NCI-H82 treated with DMSO at 0.1 percent for 48 hours (cell line): ENCODE measurements at regions not wholly inside any gene's neighbourhood (a gene's known extent, or its start where the extent isn't known, plus 50 kb on each side); places are given as distances from the start of the nearest gene placed in this dataset.

Experiments
- DNase-seq: peaks from one replicate; lab custom pipeline; 2025; ENCODE audit not compliant: unreplicated experiment; lab: John Stamatoyannopoulos, UW

DNA sequence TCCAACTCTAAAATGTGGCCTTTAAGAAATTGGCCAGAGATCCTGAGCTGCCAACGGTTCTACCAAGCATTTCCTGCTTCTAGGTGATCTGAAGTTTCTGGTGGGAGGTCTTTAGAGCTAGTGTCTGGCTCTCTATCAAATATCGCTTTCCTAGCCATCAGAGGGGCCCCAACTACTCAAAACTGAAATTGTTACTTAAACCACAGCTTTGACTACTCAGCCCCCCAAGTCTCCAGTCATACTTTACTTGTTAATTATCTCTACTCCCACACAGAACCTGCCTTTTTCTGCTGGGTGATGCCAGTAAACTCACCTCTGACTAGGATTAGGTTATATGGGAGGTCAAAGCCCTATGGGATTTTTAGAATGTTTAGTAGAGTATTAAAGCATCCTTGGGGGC lies 95.1 kb downstream of the FASLG start:
- no peak for DNase-seq

DNA sequence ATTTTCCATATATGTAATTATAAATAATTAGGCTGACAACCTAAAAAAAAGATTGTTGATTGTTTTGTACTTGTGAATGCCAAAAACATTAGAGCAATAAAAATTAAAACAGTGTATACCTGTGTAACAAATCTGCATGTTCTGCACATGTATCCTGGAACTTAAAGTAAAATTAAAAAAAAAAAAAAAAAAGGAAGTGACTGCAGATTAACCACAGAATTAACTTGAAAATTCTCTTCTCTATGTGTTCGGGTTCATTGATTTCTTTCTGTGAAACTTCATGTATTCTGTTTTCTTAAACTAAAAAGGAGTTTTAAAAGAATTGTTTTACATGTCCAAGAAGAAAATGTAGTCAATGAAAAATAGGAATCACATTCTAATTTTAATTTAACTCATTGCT lies 95.7 kb downstream of the FASLG start:
- DNase-seq, result no peak

DNA sequence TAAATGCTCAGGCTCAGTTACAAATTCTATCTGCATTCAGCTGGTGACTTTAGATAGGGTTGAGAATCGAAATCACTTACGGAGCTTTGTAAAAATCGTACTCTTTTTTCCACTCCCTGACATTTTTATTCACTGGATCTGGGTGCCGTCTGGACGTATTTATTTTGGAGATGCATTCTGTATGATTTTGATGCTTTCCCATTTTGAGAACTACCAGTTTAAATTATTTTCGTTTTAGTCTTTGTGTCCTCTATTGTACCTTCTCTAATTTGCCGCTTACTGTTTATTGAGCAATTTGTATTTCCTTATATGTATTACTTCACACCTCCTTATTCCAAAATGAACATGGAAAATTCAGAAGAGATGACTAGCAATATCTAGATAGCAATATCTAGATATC lies 96.2 kb downstream of the FASLG start:
- no peak for DNase-seq

DNA sequence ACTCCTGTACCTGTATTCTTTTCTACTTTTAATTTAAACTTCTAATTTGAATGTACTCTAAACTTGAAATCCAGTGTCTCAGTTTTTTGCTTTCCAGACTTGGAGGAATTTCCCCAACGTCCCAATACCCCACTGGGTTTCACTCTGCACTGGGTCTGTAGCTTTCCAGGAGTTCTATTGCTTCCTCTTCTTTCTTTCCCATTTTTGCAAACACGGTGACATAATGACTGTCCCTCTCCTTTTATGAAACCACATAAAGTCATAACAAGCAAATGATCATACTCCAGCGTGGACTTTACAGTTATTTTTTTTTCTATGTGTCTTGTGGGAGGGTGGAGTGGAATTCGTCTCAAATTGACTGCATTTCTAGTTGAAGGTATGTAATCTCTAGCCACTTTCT lies 97.1 kb downstream of the FASLG start:
- DNase-seq, result no peak

DNA sequence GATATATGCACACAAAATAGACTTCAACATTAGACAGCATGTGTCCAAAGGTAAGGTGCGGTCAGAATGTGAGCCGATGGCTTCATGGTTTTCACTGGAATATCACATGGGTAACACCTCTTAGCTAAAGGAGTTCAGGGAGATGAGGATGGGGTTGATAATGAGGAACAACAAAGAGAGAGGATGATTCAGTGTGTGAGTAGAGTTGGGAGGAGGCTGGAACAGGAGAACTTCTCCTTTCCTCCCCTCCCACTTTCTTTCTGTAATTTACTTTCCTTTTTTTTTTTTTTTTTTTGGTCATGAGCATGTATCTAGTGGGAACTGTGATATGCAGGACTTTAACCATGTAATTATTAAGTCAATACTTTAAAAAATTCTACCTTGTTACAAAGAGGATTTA lies 99.4 kb downstream of the FASLG start:
- no peak for DNase-seq

DNA sequence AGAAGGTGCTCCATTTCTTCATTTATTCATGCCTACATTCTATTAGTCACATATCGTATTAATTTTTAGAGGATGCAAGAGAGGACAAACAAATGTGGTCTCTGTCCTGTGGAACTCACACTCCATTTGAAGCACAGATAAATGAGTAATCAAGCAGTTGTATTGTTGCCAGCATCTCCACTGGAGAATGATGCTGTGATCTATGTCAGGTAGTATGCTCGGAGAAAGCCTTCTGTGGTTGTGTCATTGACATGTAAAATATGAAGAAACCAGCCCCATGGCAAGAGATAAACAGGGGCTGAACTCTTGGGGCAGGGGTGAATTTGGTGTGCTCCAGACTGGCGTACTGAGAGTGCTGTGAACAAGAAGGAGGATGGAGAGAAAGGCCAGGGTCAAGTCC lies 101.2 kb downstream of the FASLG start:
- no peak for DNase-seq

DNA sequence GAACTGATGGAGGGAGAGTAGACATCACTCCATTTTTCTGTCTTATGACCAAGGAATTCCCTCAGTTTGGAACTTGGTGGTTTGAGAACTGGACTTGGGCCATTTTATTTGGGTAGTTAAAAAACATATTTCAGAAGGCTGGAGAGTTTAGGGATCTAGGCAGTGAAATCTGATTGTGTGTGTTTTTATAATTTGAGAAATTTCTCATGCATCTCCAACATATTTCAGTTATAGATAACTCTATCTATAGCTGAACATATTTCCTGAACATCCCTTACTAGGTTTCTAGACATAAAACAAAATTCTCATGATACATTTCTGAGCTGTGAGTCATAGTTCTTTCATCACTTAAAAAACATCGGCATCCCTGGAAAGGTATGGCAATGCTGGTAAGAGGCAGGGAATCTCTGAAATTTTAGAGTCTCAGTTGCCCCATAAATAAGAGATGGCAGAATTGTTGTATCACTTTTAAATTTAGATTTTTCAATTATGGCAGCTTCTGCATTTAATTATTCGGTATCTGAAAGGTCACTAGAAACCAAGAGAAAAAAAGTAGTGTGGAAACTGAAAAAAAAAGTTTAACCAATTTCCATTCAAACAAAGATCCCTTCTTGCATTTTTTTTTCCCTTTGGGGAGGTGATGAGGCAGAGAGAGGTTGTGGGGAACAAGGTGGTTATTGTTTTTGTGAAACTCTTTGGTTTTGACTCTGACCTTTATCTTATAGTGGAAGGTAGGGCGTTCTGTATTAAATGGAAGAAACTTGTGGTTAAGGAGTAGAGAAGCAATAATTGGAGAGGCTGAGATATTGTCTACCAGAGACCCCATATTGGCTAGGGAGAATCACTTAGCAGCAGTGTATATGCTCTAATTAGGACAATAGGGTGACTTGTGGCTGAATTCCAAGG lies 102.9 kb downstream of the FASLG start:
- no peak for DNase-seq

DNA sequence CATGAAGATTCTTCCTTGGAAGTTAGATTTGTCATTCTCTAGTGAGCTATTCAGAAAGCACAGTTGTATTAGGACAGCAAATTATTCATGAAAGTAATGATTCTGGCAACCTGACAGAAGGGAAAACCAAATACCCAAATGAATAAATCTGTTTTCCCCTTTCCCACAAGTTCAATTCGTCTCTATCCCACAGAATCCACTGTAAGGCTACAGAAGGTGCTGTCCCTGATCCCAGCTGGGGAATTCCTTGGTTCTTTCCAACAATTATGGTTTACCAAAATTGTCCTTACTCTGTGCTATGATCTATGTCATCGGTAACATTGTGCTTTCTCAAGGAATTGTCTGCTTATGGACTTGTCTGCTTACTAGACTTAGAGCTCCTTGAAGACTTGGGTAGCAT lies 104.2 kb downstream of the FASLG start:
- no peak for DNase-seq

DNA sequence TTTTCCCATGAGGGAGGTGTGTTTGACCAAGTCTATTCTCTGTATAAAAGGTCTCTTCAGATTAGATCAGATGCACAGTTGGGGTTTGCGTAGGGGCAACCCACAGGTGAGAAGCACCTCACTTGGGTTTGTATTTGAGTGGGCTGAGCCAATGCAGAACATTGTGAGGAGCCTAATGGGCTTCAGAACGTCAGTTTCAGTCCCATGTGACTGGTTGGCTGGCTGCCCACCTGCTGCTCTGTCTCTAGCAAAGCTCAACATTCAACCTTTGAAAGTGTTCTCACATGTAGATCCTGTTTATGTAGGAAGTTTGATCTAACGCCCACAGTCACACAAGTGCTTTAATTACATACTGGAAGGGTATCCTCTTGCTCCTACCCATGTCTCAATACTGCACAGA lies 105.5 kb downstream of the FASLG start:
- no peak for DNase-seq

DNA sequence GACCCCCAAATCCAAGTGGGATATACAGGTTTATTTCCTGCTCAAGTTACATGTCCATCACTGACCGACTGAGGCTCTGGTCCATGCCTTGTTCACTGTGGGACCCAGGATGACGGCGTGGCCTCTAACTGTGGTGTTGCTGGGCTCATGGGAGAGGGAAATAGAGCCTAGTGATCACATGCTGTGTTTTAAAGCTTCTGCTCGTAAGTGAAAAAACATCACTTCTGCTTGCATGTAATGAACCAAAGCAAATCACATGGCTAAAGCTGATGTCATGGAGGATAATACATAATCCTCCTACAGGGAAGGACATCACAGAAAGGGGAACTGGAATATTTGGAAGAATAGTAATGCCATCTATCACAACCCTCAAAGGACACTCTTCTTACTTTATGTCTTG lies 107.6 kb downstream of the FASLG start:
- no peak for DNase-seq

DNA sequence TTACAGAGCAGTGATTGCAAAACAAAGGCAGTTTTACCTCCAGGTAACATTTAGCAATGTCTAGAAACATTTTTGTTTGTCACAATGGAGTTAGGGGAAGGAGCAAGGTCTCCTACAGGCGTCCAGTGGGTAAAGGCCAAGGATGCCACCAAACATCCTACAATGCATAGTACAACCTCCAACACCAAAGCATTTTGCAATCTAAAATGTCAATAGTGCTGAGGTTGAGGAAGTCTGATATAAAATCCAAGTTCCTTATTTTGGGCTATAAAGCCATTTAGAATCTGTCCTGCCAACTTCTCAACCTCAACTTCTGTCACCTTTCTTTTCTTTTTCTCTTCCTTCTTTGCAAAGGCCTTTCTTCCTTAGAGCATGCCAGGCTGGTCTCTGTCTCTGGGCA lies 111.2 kb downstream of the FASLG start:
- no peak for DNase-seq

DNA sequence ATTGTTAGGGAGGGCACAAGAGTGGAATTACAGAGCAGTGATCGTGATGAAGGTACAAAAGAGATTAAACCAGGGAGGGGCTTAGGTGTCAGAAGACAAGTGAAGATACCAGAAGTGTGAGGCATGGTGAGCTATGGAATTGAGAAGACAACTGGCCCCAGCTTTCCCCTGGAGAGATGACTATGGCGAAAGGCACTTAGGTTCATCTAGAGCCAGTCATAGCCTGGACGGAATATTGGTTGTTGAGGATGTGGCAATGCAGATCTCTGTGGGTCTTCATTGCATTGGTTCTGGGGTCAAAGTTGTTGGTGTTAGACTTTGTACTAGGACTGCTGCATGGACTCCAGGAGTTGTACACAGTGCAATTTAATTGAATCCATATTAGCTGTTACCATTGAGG lies 115.7 kb downstream of the FASLG start:
- DNase-seq, result no peak

DNA sequence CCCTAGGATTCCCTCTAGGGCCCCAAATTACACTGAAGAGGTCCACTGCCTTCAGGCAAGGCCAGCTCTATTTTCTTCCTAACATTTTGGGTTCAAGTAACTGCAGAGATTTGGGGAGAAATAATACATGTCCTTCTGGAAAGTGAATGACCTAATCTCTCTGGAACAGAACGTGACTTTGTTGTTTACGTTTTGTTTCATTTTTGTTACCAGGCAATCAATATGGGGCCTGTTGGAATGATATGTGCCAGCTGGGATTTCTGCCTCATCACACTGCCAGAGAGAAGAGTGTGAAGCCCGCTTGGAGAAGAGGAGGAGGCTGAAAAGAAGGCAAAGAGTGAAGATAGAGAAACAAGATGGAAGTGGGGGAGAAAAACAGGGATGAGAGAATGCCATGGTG lies 116.7 kb downstream of the FASLG start:
- DNase-seq, result no peak

DNA sequence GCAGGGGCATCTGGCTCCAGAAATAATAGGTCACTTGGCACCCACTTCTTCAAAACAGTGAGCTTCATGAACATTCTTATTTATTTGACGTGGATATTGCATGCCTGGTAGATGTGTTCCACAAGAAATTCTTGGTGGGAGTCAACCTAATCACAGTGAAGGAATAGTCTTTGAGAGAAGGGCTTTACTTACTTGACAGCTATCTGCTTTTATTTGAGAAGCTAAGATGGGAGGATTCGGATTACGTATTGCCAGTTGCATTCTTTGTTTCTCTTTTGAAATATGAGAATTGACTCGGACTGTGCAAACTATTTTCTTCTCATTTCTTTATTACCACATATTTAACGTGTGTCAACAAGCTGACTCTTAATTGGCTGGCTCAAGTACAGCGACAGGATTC lies 117.2 kb downstream of the FASLG start:
- no peak for DNase-seq

DNA sequence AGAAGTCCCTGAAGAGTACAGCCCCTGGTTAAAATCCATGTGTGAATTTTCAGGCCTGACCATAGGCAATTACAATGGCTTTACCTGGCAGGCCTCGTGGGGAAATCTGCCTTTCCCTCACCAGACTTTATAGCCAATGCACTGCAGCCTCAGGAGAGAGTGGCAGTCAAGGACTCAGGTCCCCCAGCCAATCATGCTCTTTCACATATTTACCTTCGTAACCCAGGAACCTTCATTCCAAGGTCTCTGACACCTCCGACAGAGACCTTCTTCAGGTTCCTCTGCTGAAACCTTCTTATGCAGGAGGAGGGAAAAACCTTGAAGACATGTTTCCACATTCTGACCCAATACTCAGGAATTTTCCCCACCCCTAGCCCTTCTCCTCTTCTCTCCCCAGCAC lies 118.9 kb downstream of the FASLG start:
- no peak for DNase-seq

DNA sequence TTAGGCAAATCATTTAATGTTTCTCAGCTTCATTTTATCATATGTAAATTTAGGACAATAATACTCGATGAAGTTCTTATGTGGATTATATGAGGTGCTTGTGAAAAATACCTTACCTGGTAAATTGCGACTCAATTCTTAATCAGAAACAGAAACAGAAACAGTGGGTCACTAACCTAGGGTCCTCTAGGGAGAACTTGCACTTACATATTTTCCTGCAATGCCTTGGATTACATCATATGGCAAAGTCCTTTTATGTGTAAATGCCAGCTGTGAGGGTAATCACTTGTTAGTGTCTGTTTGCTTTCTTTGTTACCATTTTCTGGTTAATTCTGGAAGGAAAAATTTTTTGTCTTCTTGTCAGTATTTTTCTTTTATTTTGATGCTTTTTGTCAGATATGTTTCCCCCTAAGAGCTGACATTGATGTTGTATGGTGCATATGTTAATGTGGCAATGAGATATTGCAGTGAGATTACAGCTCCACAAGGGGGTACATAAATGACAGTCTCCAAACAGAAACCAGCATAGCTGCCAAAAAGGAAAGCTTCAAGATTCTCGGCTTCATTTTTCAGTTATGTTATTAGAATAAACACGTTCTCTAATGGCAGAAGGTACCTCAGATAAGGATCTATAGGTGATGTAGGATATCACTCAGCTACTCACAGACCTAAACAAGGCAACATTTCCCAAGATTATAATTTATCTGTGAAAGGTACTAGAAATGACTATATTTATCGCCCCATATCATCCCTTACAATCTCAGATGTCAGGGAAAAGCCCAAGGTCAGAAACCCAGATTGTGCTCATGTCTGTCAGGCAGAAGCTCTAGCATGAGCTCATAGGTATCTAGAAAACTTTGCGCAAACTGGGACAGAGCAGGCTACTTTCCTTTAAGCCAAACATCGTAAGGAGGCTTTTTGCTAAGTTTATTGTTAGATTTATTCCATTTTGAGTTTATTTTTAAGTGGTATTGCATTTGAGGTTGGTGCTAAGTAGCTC lies 119.9 kb downstream of the FASLG start:
- DNase-seq, result no peak

DNA sequence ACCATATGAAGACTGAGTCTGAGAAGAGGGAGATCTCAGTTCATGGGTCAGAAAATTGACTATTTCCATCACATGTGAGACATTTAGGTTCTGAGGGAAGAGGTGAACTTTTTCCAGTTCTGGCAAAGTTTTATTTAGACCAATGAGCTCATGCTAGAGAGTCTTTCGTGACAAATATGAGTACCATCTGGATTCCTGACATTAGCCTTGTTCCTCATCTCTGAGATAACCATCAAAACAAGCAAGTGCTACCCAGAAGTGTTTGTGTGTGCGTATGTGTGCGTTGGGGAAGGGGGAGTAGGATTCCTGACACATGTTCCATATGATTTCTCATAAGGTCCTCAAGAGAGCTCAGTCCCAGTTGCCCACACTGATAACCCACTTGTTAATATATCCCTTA lies 120.6 kb downstream of the FASLG start:
- DNase-seq, result no peak

DNA sequence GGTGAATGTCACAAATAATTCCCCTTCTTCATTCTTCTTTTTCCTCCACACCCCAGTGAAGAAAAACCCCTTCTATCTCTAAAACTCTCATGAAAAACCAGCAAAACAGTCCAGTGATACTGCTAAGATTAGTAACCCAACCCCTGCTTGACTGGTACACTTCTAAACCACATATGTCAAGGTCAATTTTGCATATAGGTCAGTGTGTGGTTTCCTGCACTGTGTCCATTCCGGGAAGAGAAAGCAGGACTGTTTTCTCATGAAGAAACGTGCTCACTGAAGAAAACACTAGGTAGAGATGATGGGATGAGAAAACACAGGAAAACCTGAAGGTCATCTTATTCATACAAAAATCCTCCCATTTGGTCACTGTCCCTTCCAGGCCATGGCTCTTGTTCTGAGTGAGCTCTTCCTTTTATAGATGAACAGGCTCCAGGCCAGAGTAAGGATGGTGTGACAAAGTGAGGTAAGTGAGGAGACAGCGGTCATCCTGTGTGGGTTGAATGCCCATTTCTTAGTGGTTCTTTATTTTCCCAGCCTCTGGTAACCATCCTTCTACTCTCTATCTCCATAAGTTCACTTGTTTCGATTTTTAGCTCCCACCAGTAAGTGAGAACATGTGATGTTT lies 122.7 kb downstream of the FASLG start:
- DNase-seq, result no peak

DNA sequence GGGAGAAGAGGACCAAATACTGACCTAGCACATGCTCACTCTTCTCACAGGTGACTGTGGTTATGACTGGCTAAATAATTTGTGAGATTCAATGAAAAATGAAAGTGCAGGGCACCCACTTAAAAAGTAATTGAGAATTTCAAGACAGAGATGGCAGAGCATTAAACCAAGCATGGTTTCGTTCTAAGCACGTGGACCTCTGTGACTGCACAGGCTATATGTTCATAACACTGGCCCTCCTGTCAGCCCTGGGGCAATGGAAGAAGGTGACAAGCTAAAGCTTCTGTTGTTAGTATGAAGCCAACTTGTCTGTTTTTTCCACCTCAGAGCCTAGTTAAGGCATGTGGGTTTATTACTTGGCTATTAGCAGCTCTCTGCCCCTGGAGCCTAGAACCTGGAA lies 130.9 kb downstream of the FASLG start:
- no peak for DNase-seq

DNA sequence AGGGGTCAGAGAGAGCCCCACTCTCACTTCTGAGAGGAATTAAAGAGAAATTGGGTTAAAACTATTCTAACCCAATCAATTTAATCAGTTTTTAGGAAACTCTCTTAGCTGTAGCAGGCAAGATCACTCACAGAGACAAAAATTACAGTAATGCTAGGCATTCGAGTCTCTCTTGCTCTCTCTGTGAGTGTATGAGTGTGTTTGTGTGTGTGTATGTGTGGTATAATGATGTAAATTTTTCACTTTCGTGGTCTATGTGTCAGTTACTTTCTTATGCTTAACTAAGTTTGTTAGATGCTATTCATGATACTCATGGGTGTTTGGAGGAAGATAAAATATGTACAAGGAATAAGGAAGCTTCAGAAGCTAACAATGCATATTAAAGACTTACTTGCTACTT lies 131.3 kb downstream of the FASLG start:
- no peak for DNase-seq

DNA sequence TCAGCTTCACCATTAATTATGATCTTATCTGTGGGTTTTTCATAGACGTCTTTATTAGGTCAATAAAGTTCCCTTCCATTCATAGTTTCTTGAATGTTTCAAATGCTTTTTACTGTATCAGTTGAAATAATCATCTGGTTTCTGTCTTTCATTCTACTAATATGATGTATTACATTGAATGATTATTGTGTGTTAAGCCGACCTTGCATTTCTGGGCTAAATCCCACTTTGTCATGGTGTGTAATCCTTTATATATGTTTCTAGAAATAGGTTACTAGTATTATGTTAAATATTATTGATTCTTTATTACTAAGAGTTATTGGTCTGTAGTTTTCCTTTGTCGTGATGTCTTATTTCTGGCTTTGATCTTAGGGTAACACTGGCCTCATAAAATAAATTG lies 134.9 kb downstream of the FASLG start:
- DNase-seq, result no peak

DNA sequence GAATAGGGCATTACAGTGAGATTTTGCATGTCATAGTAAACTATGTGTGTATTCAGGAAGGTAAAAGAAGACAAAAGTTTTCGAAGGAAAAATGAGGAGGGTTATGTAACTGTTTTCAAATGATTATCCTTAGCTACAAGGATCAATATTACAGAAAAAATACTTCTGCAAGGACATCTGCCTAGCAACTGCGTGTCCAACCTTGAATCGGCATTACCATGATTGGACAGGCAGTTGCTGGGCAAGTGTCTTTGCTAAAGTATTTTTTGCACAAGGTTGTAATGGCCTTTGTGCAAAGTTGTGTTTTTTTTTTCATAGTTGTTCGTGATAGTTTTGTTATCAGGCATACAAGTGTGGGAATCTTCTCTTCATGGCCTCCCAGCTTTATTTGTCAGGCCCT lies 136.8 kb downstream of the FASLG start:
- DNase-seq, result no peak
